CD14-positive monocyte (primary cell): ENCODE measurements at regions not wholly inside any gene's neighbourhood (a gene's known extent, or its start where the extent isn't known, plus 50 kb on each side); places are given as distances from the start of the nearest gene placed in this dataset.

Experiments used
- DNase-seq, 3 donors: peaks; one replicate each; pipeline ENCODE4 v3.0.0-alpha.2; 2011 to 2022
- H2AFZ ChIP-seq: 2 replicates; pipeline ENCODE4 v1.6.0; 2012; ENCODE audit warnings: mild to moderate bottlenecking, low read depth, low read length, inconsistent platforms; ENCODE audit not compliant: insufficient read depth, poor library complexity, severe bottlenecking
- H3K27ac ChIP-seq, 2 donors: 1 replicate in 1 of 2; 2 replicates in 1 of 2; pipeline ENCODE4 v1.5.1; 2012 to 2013; ENCODE audit warnings: low read length in 2 of 2, control low read depth in 1 of 2, inconsistent platforms in 1 of 2, low read depth in 1 of 2, mild to moderate bottlenecking in 1 of 2
- H3K27me3 ChIP-seq, 2 donors: one replicate each; pipeline versions ENCODE4 v1.6.0 to v1.6.1; 2011 to 2013; ENCODE audit warnings: low read length in 2 of 2; ENCODE audit not compliant: control insufficient read depth in 2 of 2, insufficient read depth in 2 of 2
- H3K36me3 ChIP-seq, 2 donors: replicated peaks in 1 of 2; 1 replicate in 1 of 2; 2 replicates in 1 of 2; pipeline versions ENCODE4 v1.5.1 to v1.6.1; 2012 to 2013; ENCODE audit warnings: low read length in 2 of 2, control low read depth in 1 of 2, inconsistent platforms in 1 of 2, mild to moderate bottlenecking in 1 of 2; ENCODE audit not compliant: insufficient read depth in 2 of 2, control insufficient read depth in 1 of 2
- H3K4me1 ChIP-seq, 2 donors: 1 replicate in 1 of 2; 2 replicates in 1 of 2; pipeline versions ENCODE4 v1.5.1 to v1.6.1; 2012 to 2013; ENCODE audit warnings: low read length in 2 of 2, control low read depth in 1 of 2, inconsistent platforms in 1 of 2, mild to moderate bottlenecking in 1 of 2, moderate library complexity in 1 of 2; ENCODE audit not compliant: insufficient read depth in 2 of 2, control insufficient read depth in 1 of 2
- H3K4me2 ChIP-seq: replicated peaks from 2 replicates; pipeline ENCODE3; 2012; ENCODE audit warnings: low read length, moderate library complexity, mild to moderate bottlenecking; ENCODE audit not compliant: poor library complexity, severe bottlenecking; ENCODE audit errors: extremely low read depth
- H3K4me3 ChIP-seq, 3 experiments: fragments of 200-600 bp in 1 of 3; sonication (generic) in 1 of 3; replicated peaks in 1 of 3; 1 replicate in 2 of 3; 2 replicates in 1 of 3; pipeline ENCODE4 v1.5.1; 2011 to 2013; ENCODE audit warnings: low read length in 3 of 3, mild to moderate bottlenecking in 3 of 3, control low read depth in 2 of 3, low read depth in 2 of 3, inconsistent platforms in 1 of 3, moderate library complexity in 1 of 3
- H3K79me2 ChIP-seq: 2 replicates; pipeline ENCODE4 v1.6.0; 2012; ENCODE audit warnings: mild to moderate bottlenecking, control low read depth, inconsistent platforms, low read length, moderate library complexity; ENCODE audit not compliant: insufficient read depth
- H3K9ac ChIP-seq: 2 replicates; pipeline ENCODE4 v1.6.0; 2017; ENCODE audit warnings: low read length, mild to moderate bottlenecking; ENCODE audit not compliant: insufficient read depth, poor library complexity, severe bottlenecking
- H3K9me3 ChIP-seq, 2 donors: replicated peaks in 1 of 2; 1 replicate in 1 of 2; 2 replicates in 1 of 2; pipeline versions ENCODE4 v1.5.1 to v1.6.1; 2012 to 2013; ENCODE audit warnings: low read length in 2 of 2, control low read depth in 1 of 2; ENCODE audit not compliant: control insufficient read depth in 1 of 2, insufficient read depth in 1 of 2
- H4K20me1 ChIP-seq: 2 replicates; pipeline ENCODE4 v1.6.0; 2012; ENCODE audit warnings: mild to moderate bottlenecking, low read length, control low read depth, moderate library complexity; ENCODE audit not compliant: insufficient read depth
- H3K27ac Mint-ChIP-seq, 7 donors: one replicate each; pipeline ENCODE4 v1.8.0; 2020; ENCODE audit warnings: mild to moderate bottlenecking in 7 of 7, mixed read lengths in 7 of 7, moderate library complexity in 6 of 7, inconsistent platforms in 2 of 7
- H3K27me3 Mint-ChIP-seq, 3 donors: one replicate each; pipeline ENCODE4 v1.8.0; 2021 to 2022; ENCODE audit warnings: low read depth in 3 of 3, mild to moderate bottlenecking in 3 of 3, mixed read lengths in 3 of 3, moderate library complexity in 3 of 3, inconsistent platforms in 1 of 3
- H3K36me3 Mint-ChIP-seq, 2 donors: one replicate each; pipeline ENCODE4 v1.8.0; 2020; ENCODE audit warnings: mixed read lengths in 2 of 2, inconsistent platforms in 1 of 2, mild to moderate bottlenecking in 1 of 2
- H3K4me1 Mint-ChIP-seq: one replicate; pipeline ENCODE4 v1.8.0; 2020; ENCODE audit warnings: mild to moderate bottlenecking, mixed read lengths
- H3K4me3 Mint-ChIP-seq, 2 donors: one replicate each; pipeline ENCODE4 v1.8.0; 2020; ENCODE audit warnings: mild to moderate bottlenecking in 2 of 2, mixed read lengths in 2 of 2, moderate library complexity in 1 of 2
- H3K9me3 Mint-ChIP-seq, 7 donors: one replicate each; pipeline ENCODE4 v1.8.0; 2020 to 2022; ENCODE audit warnings: mixed read lengths in 7 of 7, mild to moderate bottlenecking in 6 of 7, moderate library complexity in 6 of 7, inconsistent platforms in 2 of 7
- CTCF ChIP-seq: fragments of 200-600 bp; IDR thresholded peaks from one replicate; pipeline ENCODE4 v1.8.0; 2022; ENCODE audit warnings: antibody characterized with exemption, mild to moderate bottlenecking
- WGBS: methylation state at CpG from one replicate; pipeline ENCODE4 v1.1.5; 2013; ENCODE audit warnings: missing lambda C conversion rate; ENCODE audit not compliant: insufficient coverage; 5-methylcytosine and 5-hydroxymethylcytosine counted together
- intact Hi-C, 2 donors: fragments of 100-400 bp; cut with micrococcal nuclease; formaldehyde crosslinking; loops; one replicate each; pipeline versions ENCODE4 v1.15.0 to v1.15.1; 2023

- Histone ChIP-seq H3K27me3 (no peaks in the 10 kb centered on the region), H2AFZ (no peak overlapping the region), H3K4me1 (no peaks in the 10 kb centered on the region), H3K27ac (no peak overlapping the region), H3K79me2 (no peaks in the 10 kb centered on the region), H3K4me3 (no peak overlapping the region), H3K4me2 (no peak overlapping the region), H3K9me3 (no peaks in the 10 kb centered on the region), H4K20me1 (no peaks in the 10 kb centered on the region), H3K9ac (no peak overlapping the region), H3K36me3 (no peaks in the 10 kb centered on the region)
- H3K27ac Mint-ChIP-seq: no peak overlapping the region
- no peak for TF ChIP-seq CTCF
- H3K4me3 Mint-ChIP-seq: no peak overlapping the region
- 95% methylated on average over 2 of the region's 2 CpGs for WGBS
- H3K9me3 Mint-ChIP-seq: no peaks in the 10 kb centered on the region
- H3K4me1 Mint-ChIP-seq: no peaks in the 10 kb centered on the region
- intact Hi-C loops: no loop called here
- no peaks in the 10 kb centered on the region for H3K36me3 Mint-ChIP-seq
- no peak for DNase-seq
- H3K27me3 Mint-ChIP-seq: no peaks in the 10 kb centered on the region
Observed at GRCh38 chr12:41966001-41966400, 178.7 kb downstream of the GXYLT1 start.

GRCh38 chr12:41963398-41963797, 181.3 kb downstream of the GXYLT1 start:
- 92% methylated on average over 2 of the region's 2 CpGs for WGBS
- no peaks in the 10 kb centered on the region for H3K36me3 Mint-ChIP-seq

More at GRCh38 chr12:41963398-41963797, 181.3 kb downstream of the GXYLT1 start:
- intact Hi-C loops: no loop called here
- H4K20me1 ChIP-seq: no peaks in the 10 kb centered on the region
- no peak for TF ChIP-seq CTCF
- no peak for DNase-seq
- peaks cover 0 to 2% (median 1%) of the 10 kb centered on the region in 3 donors for H3K27me3 Mint-ChIP-seq
- no peaks in the 10 kb centered on the region for H3K36me3 ChIP-seq
- no peaks in the 10 kb centered on the region for H3K9me3 ChIP-seq
- H3K4me1 Mint-ChIP-seq: no peaks in the 10 kb centered on the region
- H3K27ac ChIP-seq: no peak overlapping the region
- H2AFZ ChIP-seq: no peak overlapping the region
- H3K4me3 ChIP-seq: no peak overlapping the region
- H3K4me3 Mint-ChIP-seq: no peak overlapping the region
- H3K79me2 ChIP-seq: no peaks in the 10 kb centered on the region
- no peak overlapping the region for H3K27ac Mint-ChIP-seq
- no peak overlapping the region for H3K9ac ChIP-seq
- H3K9me3 Mint-ChIP-seq: no peaks in the 10 kb centered on the region
- no peaks in the 10 kb centered on the region for H3K4me1 ChIP-seq
- H3K27me3 ChIP-seq: no peaks in the 10 kb centered on the region
- H3K4me2 ChIP-seq: no peak overlapping the region
